SK-N-MC (cell line): ENCODE measurements at regions not wholly inside any gene's neighbourhood (a gene's known extent, or its start where the extent isn't known, plus 50 kb on each side); places are given as distances from the start of the nearest gene placed in this dataset.

Experiments
- DNase-seq: peaks from one replicate; pipeline ENCODE4 v3.0.0-alpha.2; 2011; ENCODE audit warnings: low read depth, low spot score
- H3K27ac ChIP-seq: fragments of 200-600 bp; sonication (generic); 2 replicates; pipeline ENCODE4 v1.5.1; 2016; ENCODE audit warnings: mixed run types
- H3K36me3 ChIP-seq: fragments of 200-600 bp; sonication (generic); 2 replicates; pipeline ENCODE4 v1.6.1; 2017; ENCODE audit warnings: antibody characterized with exemption, low read length, mixed read lengths; ENCODE audit not compliant: insufficient read depth
- H3K4me3 ChIP-seq: fragments of 200-600 bp; sonication (generic); 2 replicates; pipeline ENCODE4 v1.5.1; 2016
- H3K9ac ChIP-seq: fragments of 200-600 bp; sonication (generic); 2 replicates; pipeline ENCODE4 v1.8.0; 2017; ENCODE audit warnings: mixed run types, mixed read lengths; ENCODE audit not compliant: insufficient read length
- H3K9me3 ChIP-seq: fragments of 200-600 bp; sonication (generic); 2 replicates; pipeline ENCODE4 v1.6.1; 2017; ENCODE audit warnings: low read depth, mild to moderate bottlenecking, antibody characterized with exemption, low read length, moderate library complexity, mixed read lengths
- EZH2 ChIP-seq: fragments of 200-600 bp; sonication (generic); IDR thresholded peaks from one replicate; pipeline ENCODE4 v1.6.1; 2017; ENCODE audit warnings: antibody characterized with exemption
- FOXP2 ChIP-seq: optimal IDR thresholded peaks from 2 replicates; pipeline ENCODE3; 2011; ENCODE audit warnings: mild to moderate bottlenecking, moderate library complexity; ENCODE audit not compliant: insufficient read depth; ENCODE audit errors: extremely low read length, control extremely low read depth
- POLR2AphosphoS5 ChIP-seq: IDR thresholded peaks from 2 replicates; pipeline ENCODE4 v1.6.1; 2012; ENCODE audit warnings: mild to moderate bottlenecking, low read depth, low read length, borderline replicate concordance

DNA sequence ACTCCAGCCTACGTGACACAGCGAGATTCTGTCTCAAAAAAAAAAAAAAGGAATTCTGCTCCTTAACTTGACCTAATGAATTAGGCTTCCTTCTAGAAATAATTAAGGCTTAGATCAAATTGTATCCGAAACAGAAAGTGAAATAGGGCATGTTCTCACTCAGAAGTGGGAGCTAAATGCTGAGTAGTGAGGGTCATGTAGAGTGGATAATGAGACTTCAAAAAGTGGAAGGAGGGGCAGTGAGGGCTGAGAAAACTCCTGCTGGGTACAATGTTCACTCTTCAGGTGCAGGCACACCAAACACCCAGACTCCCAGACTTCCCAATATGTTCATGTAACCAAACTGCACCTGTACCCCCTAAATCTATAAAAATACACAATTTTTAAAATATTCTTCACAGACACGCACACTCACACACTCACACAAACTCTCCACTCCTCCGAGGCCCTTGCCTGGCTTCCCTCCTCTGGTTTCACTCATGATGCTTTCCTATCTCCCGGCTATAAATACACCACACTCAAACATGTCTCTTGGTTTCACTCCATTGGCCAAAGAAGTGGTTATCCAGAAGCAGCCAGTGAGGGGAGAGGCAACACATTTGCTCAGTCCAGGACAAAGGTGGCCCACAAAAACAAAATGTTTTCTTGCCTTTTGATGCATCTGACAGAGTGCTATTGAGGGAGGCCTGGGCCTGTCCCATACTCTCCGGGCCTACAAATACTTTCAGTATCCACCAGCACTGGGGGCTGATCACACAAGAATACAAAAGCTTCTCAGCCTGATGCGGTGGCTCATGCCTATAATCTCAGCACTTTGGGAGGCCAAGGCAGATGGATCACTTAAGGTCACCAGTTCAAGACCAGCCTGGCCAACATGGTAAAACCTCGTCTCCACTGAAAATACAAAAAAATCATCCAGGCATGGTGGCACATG lies 249.2 kb downstream of the TOMM20 start:
- no peaks in the 10 kb centered on the region for H3K9me3 ChIP-seq
- no peak overlapping the region for H3K4me3 ChIP-seq
- no peak for DNase-seq
- TF ChIP-seq EZH2, result no peak
- H3K9ac ChIP-seq, result no peak overlapping the region
- H3K36me3 ChIP-seq, result no peaks in the 10 kb centered on the region
- H3K27ac ChIP-seq, result no peak overlapping the region

DNA sequence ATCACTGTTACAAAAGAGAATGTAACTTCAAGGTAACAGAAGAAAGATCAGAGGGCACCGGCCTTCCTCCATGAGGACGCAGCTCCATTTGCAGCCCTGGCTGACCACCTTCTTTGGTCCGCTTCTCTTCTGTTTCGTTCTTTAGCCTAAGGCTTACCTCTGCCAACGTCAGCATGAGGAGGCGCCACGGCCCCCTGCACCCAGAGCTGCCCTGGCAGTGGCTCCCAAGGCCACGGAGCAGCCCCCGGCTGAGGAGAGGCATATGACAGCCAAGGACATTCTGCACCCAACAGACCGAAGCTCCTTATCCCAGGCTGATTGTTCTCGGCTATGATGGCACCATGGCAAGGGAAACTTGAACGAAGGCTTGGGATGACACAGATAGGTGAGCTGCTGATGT lies 250.3 kb downstream of the TOMM20 start:
- no peak for TF ChIP-seq POLR2AphosphoS5
- no peak for TF ChIP-seq FOXP2
- TF ChIP-seq EZH2, result no peak
- no peak overlapping the region for H3K9ac ChIP-seq
- H3K27ac ChIP-seq, result no peak overlapping the region
- no peaks in the 10 kb centered on the region for H3K36me3 ChIP-seq
- no peak overlapping the region for H3K4me3 ChIP-seq
- no peaks in the 10 kb centered on the region for H3K9me3 ChIP-seq
- no peak for DNase-seq

DNA sequence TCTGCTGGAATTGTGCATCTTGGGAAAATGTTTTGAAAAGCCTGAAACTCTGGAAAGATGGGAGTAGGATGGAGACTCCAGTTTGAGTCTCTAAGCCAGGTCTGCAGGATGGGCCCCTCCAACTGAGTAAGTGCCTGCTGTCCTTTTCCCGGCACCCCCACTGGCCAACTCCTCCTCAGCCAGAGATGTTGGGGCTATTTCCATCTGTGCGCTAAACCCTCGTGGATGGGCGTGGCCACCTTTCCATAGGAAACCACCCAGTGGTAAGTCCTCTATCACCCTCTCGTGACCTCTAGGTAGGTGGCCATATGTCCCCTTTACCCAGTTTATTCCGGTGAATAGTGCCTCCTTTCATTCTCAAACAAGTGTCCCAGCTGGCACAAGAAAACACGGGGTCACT lies 250.9 kb downstream of the TOMM20 start:
- Histone ChIP-seq H3K9ac (no peak overlapping the region), H3K4me3 (no peak overlapping the region), H3K27ac (no peak overlapping the region), H3K9me3 (no peaks in the 10 kb centered on the region), H3K36me3 (no peaks in the 10 kb centered on the region)
- DNase-seq, result no peak
- TF ChIP-seq EZH2, result no peak
- no peak for TF ChIP-seq FOXP2
- TF ChIP-seq POLR2AphosphoS5, result no peak

DNA sequence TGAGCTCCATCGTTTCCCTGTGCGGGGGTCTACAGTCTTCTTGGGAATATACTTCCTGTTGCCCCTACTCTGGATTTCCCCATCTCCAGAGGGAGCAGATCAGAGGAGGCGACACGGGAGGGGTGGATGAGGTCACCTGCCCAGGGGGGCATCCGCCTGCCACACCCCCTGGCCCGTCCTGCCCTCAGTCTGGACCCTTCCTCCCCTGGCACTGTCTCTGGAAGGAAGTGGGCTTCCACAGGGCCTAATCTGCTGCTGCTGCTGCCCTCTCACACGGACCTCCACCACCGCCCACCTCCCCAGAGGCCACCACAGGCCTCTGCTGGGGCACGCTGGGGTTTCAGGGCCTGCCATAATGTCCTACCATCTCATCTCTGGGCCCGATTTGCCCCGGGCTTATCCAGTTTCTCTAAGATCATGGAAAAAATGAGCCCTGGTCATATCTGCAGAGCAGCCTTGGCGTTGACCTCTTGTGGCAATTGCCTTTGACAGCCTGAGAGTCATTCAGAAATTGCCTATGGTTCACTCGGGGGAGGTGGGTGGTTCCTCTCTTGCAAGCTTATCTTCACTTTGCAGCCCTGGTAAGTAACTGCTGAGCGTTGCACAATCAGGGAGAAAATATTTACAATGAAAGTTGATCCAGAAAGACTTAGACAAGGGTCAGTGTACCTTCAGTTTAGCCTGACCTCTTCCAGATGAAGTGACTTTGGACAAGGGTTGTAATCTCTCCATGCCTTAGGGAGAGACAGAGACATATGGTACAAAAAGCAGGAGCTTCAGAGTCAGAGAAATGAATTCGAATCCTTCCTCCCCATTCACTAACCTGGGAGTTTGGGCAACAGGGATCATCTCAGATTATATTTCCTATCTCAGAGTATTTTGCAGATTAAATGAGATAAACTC lies 252.4 kb downstream of the TOMM20 start:
- DNase-seq, result no peak
- Histone ChIP-seq H3K9ac (no peak overlapping the region), H3K9me3 (no peaks in the 10 kb centered on the region), H3K36me3 (no peaks in the 10 kb centered on the region), H3K27ac (no peak overlapping the region), H3K4me3 (no peak overlapping the region)
- no peak for TF ChIP-seq POLR2AphosphoS5

DNA sequence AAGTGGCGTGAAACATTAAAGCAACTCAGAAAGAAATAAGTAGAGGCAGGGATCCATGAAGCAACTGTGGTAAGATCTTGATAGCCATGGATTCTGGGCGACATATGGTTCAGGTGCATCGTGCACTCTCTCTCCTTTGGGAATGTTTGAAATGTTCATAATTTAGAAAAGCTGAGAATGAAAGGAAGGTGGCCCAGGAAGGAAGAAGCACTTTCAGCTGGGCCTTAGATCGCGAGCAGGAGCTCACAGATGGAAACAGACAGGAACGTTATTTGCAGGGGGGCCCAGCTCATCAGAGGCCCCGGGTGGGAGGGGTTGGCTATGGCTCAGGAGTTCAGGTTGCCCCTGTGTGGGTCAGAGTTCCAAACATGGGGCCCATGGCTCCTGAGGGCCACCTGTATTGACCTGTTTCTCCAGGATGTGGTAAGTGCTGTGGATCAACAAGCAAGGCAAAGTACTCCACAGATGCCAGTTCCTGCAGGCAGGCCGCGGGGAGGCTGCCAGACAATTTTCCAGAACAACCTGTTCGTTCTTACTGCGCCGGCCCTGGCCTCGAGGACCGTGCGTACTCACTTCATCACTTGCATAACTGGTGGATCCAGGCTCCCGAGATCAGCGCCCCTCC lies 253.2 kb downstream of the TOMM20 start:
- DNase-seq, result no peak
- Histone ChIP-seq H3K27ac (no peak overlapping the region), H3K4me3 (no peak overlapping the region), H3K9me3 (no peaks in the 10 kb centered on the region), H3K36me3 (no peaks in the 10 kb centered on the region), H3K9ac (no peak overlapping the region)
- no peak for TF ChIP-seq FOXP2
- TF ChIP-seq POLR2AphosphoS5, result no peak

DNA sequence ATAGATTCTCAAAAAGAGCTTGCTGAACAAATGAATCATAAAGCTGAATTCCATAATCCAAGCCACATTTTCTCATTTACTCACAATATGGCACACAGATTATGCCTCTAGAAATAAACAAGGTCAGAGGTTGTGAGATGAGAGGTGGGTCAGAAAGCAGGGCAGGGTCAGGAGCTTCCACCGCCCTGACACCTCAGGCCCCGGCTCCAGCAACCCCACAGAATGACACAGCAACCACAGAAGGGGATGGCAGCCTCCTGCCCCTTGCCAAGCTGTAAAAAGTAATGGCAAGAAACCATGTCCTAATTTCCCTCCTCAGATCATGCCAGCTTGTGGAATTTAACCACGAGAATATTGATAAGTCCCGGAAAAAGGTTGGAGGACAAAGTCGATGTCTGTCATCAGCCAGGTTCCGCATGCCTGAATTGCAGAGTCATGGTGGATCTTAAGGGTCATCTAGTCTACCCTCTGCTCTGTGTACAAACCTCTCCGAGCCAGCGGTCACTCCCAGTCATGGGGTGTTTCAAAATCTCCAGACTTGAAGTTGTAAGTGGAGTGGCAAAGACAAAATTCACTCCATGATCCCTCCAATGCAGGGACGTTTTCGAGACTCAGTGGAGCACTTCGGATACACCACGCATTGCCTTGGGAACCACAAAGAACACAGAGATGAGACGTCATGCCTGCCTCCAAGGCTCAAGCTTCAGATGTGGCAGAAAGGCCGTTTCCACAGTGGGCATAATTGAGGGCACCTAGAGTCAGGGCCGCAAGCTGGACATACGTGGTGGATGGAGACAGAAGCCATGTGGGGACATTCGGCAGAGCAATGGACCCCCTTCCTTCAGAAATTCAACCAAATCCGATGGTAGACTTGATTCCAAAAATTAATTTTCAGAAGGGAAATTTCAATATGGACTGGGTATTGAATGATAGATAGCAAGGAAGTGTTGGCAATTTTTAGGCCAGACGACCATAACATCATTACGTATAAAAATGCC lies 254.0 kb downstream of the TOMM20 start:
- H3K27ac ChIP-seq, result no peak overlapping the region
- no peaks in the 10 kb centered on the region for H3K9me3 ChIP-seq
- H3K36me3 ChIP-seq, result no peaks in the 10 kb centered on the region
- TF ChIP-seq FOXP2 (no peak), POLR2AphosphoS5 (no peak), EZH2 (no peak)
- no peak for DNase-seq
- H3K4me3 ChIP-seq, result no peak overlapping the region
- H3K9ac ChIP-seq, result no peak overlapping the region

DNA sequence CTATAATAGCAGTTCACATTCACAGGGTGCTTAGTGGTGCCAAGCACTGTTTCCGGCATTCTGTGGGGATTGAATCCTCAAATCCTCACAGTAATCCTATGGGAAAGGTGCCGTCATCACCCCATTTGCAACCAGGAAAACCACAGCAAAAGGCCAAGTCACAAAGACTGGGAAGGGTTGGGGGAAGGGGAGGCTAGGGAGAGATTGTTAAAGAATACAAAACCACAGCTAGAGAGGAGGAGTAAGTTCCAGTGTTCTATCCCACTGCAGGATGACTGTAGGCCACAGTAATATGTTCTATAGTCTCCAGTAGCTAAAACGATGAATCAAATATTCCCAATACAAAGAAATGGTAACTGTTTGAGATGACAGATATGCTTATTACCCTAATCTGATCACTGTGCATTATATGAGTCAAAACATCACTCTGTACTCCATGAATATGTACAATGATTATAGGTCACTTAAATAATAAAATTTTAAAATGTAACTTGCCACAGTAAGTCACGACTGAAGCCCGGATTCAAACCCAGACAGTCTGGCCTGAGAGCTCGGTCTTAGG lies 256.8 kb downstream of the TOMM20 start:
- no peak overlapping the region for H3K9ac ChIP-seq
- no peak for DNase-seq

More for the DNA sequence above, 256.8 kb downstream of the TOMM20 start:
- H3K9me3 ChIP-seq, result no peaks in the 10 kb centered on the region
- TF ChIP-seq FOXP2 (no peak), POLR2AphosphoS5 (no peak), EZH2 (no peak)
- no peak overlapping the region for H3K4me3 ChIP-seq
- no peaks in the 10 kb centered on the region for H3K36me3 ChIP-seq
- no peak overlapping the region for H3K27ac ChIP-seq
